ENCODE measurements at regions not wholly inside any gene's neighbourhood (a gene's known extent, or its start where the extent isn't known, plus 50 kb on each side); places are given as distances from the start of the nearest gene placed in this dataset.

GRCh38 chr1:184141361-184141880 lies 89.9 kb downstream of the TSEN15 start:
- H3K9ac ChIP-seq (ENCODE audit: low read length in 3 of 3), result no peak overlapping the region
- FAIRE-seq, result no peak
- no peak for DNase-seq
- H3K27ac ChIP-seq (ENCODE audit: low read depth in 2 of 2, low read length in 2 of 2), result no peak overlapping the region
- intact Hi-C loops (cut with DNase I), result no loop called here
- peaks cover 0 to 2% (median 0%) of the 10 kb centered on the region in 3 donors for H3K4me1 ChIP-seq (ENCODE audit: control insufficient read depth in 2 of 3, insufficient read depth in 2 of 3, low read depth in 1 of 3, low read length in 3 of 3)
- no peaks in the 10 kb centered on the region for H3K36me3 ChIP-seq (ENCODE audit: control insufficient read depth in 2 of 3, insufficient read depth in 3 of 3, low read length in 3 of 3)
- H3K27me3 ChIP-seq (ENCODE audit: control insufficient read depth, insufficient read depth, low read length), result no peaks in the 10 kb centered on the region
- no peaks in the 10 kb centered on the region for H3K9me3 ChIP-seq (ENCODE audit: control insufficient read depth in 2 of 3, insufficient read depth in 1 of 3, low read length in 3 of 3)
- no peak overlapping the region for H3K4me3 ChIP-seq (ENCODE audit: low read length in 3 of 3)
- TF ChIP-seq CTCF (IDR thresholded peaks at IDR 0.05; ENCODE audit: borderline replicate concordance, extremely low read depth, insufficient read depth), result no peak

DNA sequence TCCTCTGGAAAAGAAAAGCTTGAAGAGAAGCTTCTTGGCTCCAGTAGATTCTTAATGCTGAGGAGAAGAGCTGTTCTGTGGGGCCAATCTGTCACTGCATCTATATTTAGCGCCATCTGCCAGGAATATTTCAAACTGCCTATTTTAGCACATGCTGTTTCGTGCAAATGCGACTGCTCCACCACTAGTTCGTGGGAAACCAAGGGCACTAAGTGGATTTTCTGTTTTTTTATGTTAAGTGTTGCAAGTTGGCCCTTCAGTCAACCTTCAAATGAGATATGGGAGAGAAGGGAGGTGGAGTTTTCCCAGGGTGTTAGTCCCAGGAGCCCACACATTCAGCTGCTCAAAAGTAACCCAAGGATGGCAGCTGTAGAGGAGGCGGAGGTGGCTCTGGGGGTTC lies 91.9 kb downstream of the TSEN15 start:
- Histone ChIP-seq H3K9me3 (ENCODE audit: control insufficient read depth in 2 of 3, insufficient read depth in 1 of 3, low read length in 3 of 3) (no peaks in the 10 kb centered on the region), H3K36me3 (ENCODE audit: control insufficient read depth in 2 of 3, insufficient read depth in 3 of 3, low read length in 3 of 3) (no peaks in the 10 kb centered on the region), H3K9ac (ENCODE audit: low read length in 3 of 3) (no peak overlapping the region), H3K4me3 (ENCODE audit: low read length in 3 of 3) (no peak overlapping the region), H3K27me3 (ENCODE audit: control insufficient read depth, insufficient read depth, low read length) (no peaks in the 10 kb centered on the region), H3K27ac (ENCODE audit: low read depth in 2 of 2, low read length in 2 of 2) (no peak overlapping the region), H3K4me1 (ENCODE audit: control insufficient read depth in 2 of 3, insufficient read depth in 2 of 3, low read depth in 1 of 3, low read length in 3 of 3) (peaks cover 0 to 2% (median 0%) of the 10 kb centered on the region in 3 donors)
- FAIRE-seq, result no peak
- DNase-seq, result peak in 2 of 5 donors; percentile 12 to 47
- intact Hi-C loops (cut with DNase I), result no loop called here
- TF ChIP-seq CTCF (IDR thresholded peaks at IDR 0.05; ENCODE audit: borderline replicate concordance, extremely low read depth, insufficient read depth), result no peak

- no peak overlapping the region for H3K4me3 ChIP-seq (ENCODE audit: low read length in 3 of 3)
- no peaks in the 10 kb centered on the region for H3K27me3 ChIP-seq (ENCODE audit: control insufficient read depth, insufficient read depth, low read length)
- no peak for FAIRE-seq
- H3K36me3 ChIP-seq (ENCODE audit: control insufficient read depth in 2 of 3, insufficient read depth in 3 of 3, low read length in 3 of 3), result no peaks in the 10 kb centered on the region
- H3K9me3 ChIP-seq (ENCODE audit: control insufficient read depth in 2 of 3, insufficient read depth in 1 of 3, low read length in 3 of 3), result no peaks in the 10 kb centered on the region
- TF ChIP-seq CTCF (IDR thresholded peaks at IDR 0.05; ENCODE audit: borderline replicate concordance, extremely low read depth, insufficient read depth), result no peak
- H3K27ac ChIP-seq (ENCODE audit: low read depth in 2 of 2, low read length in 2 of 2), result no peak overlapping the region
- intact Hi-C loops (cut with DNase I), result no loop called here
- H3K4me1 ChIP-seq (ENCODE audit: control insufficient read depth in 2 of 3, insufficient read depth in 2 of 3, low read depth in 1 of 3, low read length in 3 of 3), result peaks cover 0 to 2% (median 0%) of the 10 kb centered on the region in 3 donors
- no peak overlapping the region for H3K9ac ChIP-seq (ENCODE audit: low read length in 3 of 3)
- no peak for DNase-seq
Observed at GRCh38 chr1:184145083-184145482, 93.6 kb downstream of the TSEN15 start.

- no peak for TF ChIP-seq CTCF (IDR thresholded peaks at IDR 0.05; ENCODE audit: borderline replicate concordance, extremely low read depth, insufficient read depth)
- no peak overlapping the region for H3K9ac ChIP-seq (ENCODE audit: low read length in 3 of 3)
Observed at GRCh38 chr1:184146202-184146601, 94.7 kb downstream of the TSEN15 start.

More at GRCh38 chr1:184146202-184146601, 94.7 kb downstream of the TSEN15 start:
- DNase-seq, result no peak
- Histone ChIP-seq H3K36me3 (ENCODE audit: control insufficient read depth in 2 of 3, insufficient read depth in 3 of 3, low read length in 3 of 3) (no peaks in the 10 kb centered on the region), H3K4me1 (ENCODE audit: control insufficient read depth in 2 of 3, insufficient read depth in 2 of 3, low read depth in 1 of 3, low read length in 3 of 3) (peaks cover 0 to 2% (median 0%) of the 10 kb centered on the region in 3 donors), H3K27ac (ENCODE audit: low read depth in 2 of 2, low read length in 2 of 2) (no peak overlapping the region), H3K27me3 (ENCODE audit: control insufficient read depth, insufficient read depth, low read length) (no peaks in the 10 kb centered on the region), H3K9me3 (ENCODE audit: control insufficient read depth in 2 of 3, insufficient read depth in 1 of 3, low read length in 3 of 3) (no peaks in the 10 kb centered on the region), H3K4me3 (ENCODE audit: low read length in 3 of 3) (no peak overlapping the region)
- no peak for FAIRE-seq
- intact Hi-C loops (cut with DNase I), result no loop called here

All from kidney (tissue), 13 donors.